NT2/D1 (cell line): ENCODE measurements at regions not wholly inside any gene's neighbourhood (a gene's known extent, or its start where the extent isn't known, plus 50 kb on each side); places are given as distances from the start of the nearest gene placed in this dataset.

ENCODE experiments used
- YY1 ChIP-seq: IDR thresholded peaks from 2 replicates; pipeline ENCODE4 v1.6.1; 2011; ENCODE audit not compliant: insufficient read length, insufficient read depth
- ZNF274 ChIP-seq: IDR thresholded peaks from 2 replicates; pipeline ENCODE4 v1.6.1; 2011; ENCODE audit warnings: mild to moderate bottlenecking, low read depth, low read length

DNA sequence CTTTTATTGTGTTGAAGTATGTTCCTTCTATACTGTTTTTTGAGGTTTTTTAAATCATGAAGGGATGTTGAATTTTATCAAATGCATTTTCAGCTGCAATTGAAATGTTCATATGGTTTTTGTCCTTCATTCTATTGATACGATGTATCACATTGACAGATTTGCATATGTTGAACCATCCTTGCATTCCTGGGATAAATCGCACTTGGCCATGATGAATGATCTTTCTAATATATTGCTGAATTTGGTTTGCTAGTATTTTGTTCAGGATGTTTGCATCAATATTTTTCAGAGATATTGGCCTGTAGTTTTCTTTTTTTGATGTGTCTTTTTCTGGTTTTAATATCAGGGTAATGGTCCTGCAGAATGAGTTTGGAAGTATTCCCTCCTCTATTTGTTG, 214.0 kb downstream of the LMO4 start:
- TF ChIP-seq ZNF274 (no peak), YY1 (no peak)
